ENCODE measurements at regions not wholly inside any gene's neighbourhood (a gene's known extent, or its start where the extent isn't known, plus 50 kb on each side); places are given as distances from the start of the nearest gene placed in this dataset.
"Not testable (repeated sequence)": the region's sequence is repeated elsewhere in the genome, so short reads cannot be mapped to it uniquely, and the experiment has no call there.

GRCh38 chr19:27972291-27973040 lies 1240.5 kb downstream of the UQCRFS1 start:
- H3K27ac Mint-ChIP-seq = no peak overlapping the region
- H3K9me3 Mint-ChIP-seq = no peaks in the 10 kb centered on the region
- H3K4me1 Mint-ChIP-seq = no peaks in the 10 kb centered on the region
- H3K36me3 Mint-ChIP-seq = no peaks in the 10 kb centered on the region
- DNase-seq (ENCODE audit: low spot score in 2 of 2) = no peak
- H3K4me3 Mint-ChIP-seq = no peak overlapping the region
- no peak for ATAC-seq

DNA sequence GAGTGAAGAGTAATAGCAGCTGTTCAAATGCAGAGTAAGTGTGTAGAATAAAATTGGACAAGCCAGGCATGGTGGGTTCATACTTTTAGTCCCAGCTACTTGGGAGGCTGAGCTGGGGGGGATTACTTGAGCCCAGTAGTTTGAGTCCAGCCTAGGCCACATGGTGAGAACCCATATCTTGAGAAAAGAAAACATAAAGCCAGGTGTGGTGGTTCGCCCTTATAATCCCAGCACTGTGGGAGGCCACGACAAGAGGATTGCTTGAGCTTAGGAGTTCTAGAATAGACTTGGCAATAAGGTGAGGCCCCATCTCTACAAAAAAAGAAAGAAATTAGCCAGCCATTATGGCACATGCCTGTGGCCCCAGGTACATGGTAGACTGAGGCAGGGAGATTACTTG lies 1241.1 kb downstream of the UQCRFS1 start:
- Mint-ChIP-seq H3K4me3 (no peak overlapping the region), H3K9me3 (no peaks in the 10 kb centered on the region), H3K27ac (no peak overlapping the region), H3K36me3 (no peaks in the 10 kb centered on the region), H3K4me1 (no peaks in the 10 kb centered on the region)
- DNase-seq (ENCODE audit: low spot score in 2 of 2) = no peak
- ATAC-seq = no peak

DNA sequence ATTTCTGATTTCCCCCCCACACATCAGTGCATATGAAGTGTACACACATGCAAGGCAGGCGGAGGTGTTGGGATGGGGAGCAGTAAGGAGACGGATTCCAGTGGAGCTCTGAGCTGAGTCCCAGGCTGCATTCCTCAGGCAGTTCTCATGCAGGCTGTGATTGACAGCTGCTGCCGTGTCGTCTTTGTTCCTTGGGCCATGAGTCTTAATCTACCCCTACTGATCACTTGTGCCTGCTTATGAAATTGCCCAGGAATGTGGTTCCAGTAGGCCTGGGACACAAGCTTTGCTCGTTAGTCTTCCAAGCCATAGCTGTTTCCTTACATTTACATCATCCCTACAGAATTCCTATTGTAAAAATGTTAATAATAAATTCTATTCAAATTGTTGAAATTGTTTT lies 1241.9 kb downstream of the UQCRFS1 start:
- H3K36me3 Mint-ChIP-seq = no peaks in the 10 kb centered on the region
- no peak for ATAC-seq

GRCh38 chr19:27966390-27966816 lies 1246.5 kb downstream of the UQCRFS1 start:
- no peak overlapping the region for H3K27ac Mint-ChIP-seq
- no peak for ATAC-seq

More for the DNA sequence above, 1241.9 kb downstream of the UQCRFS1 start:
- DNase-seq (ENCODE audit: low spot score in 2 of 2) = no peak
- no peaks in the 10 kb centered on the region for H3K4me1 Mint-ChIP-seq
- H3K27ac Mint-ChIP-seq = no peak overlapping the region
- no peaks in the 10 kb centered on the region for H3K9me3 Mint-ChIP-seq
- H3K4me3 Mint-ChIP-seq = no peak overlapping the region

GRCh38 chr19:27964185-27964584 lies 1248.8 kb downstream of the UQCRFS1 start:
- Mint-ChIP-seq H3K27ac (no peak overlapping the region), H3K4me3 (no peak overlapping the region), H3K9me3 (peaks cover 2% of the 10 kb centered on the region), H3K36me3 (no peaks in the 10 kb centered on the region), H3K4me1 (no peaks in the 10 kb centered on the region)
- DNase-seq (ENCODE audit: low spot score in 2 of 2) = no peak
- no peak for ATAC-seq

More at GRCh38 chr19:27966390-27966816, 1246.5 kb downstream of the UQCRFS1 start:
- DNase-seq (ENCODE audit: low spot score in 2 of 2) = no peak
- H3K9me3 Mint-ChIP-seq = no peaks in the 10 kb centered on the region
- H3K4me1 Mint-ChIP-seq = no peaks in the 10 kb centered on the region
- H3K36me3 Mint-ChIP-seq = no peaks in the 10 kb centered on the region
- H3K4me3 Mint-ChIP-seq = no peak overlapping the region

GRCh38 chr19:27962264-27962663 lies 1250.7 kb downstream of the UQCRFS1 start:
- H3K4me1 Mint-ChIP-seq = no peaks in the 10 kb centered on the region
- ATAC-seq (no peak), DNase-seq (ENCODE audit: low spot score in 2 of 2) (no peak)
- no peak overlapping the region for H3K27ac Mint-ChIP-seq
- H3K4me3 Mint-ChIP-seq = no peak overlapping the region
- H3K36me3 Mint-ChIP-seq = no peaks in the 10 kb centered on the region
- peaks cover 2% of the 10 kb centered on the region for H3K9me3 Mint-ChIP-seq

DNA sequence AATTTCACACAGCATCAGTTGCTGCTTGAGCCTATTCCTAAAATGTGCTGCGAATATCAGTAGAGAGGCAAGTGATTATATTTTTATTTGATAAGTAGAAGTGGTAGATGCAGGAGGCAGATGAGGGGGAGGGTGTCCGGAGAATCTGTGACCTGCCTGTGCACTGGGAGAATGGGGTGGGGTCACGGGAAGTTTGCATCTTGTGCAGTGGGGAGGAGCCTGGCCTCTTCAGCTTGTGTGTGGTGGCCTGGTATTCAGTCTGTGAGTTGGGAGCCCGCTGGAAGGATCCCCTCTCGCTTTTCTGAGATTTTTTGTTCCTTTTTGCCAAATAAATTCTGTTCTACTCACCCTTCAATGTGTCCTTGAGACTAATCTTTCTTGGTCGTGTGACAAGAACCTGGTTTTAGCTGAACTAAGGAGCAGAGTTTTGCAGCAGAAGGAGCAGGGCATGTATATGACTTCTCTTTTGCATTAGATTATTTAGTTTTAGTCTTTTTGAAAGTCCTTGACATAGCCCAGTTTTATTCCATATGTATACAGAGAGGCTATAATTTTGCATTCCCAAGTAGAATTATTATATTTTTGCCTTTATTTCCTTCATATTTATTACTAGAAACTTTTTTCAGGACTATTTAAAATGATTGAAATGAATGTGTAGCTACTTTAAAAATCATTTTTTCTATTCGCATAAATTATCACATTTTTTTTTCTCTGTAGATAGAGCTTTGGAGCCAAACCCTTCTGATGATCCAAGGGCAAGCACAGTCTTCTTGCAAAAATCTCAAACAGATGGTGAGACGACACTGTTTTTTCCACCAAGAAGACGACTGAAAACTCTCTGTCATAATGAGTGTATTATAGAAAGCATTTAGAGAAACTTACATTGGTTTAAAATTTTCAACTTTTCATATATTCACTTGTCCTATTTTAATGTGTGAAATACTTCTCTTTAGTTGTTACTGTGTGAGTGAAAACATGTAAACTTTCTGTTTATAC lies 1257.2 kb downstream of the UQCRFS1 start:
- no peak overlapping the region for H3K4me3 Mint-ChIP-seq
- H3K4me1 Mint-ChIP-seq = no peaks in the 10 kb centered on the region
- H3K36me3 Mint-ChIP-seq = peaks cover 5% of the 10 kb centered on the region
- no peak overlapping the region for H3K27ac Mint-ChIP-seq
- ATAC-seq (no peak), DNase-seq (ENCODE audit: low spot score in 2 of 2) (no peak)
- peaks cover 2% of the 10 kb centered on the region for H3K9me3 Mint-ChIP-seq

- not testable (repeated sequence) for H3K4me3 Mint-ChIP-seq, H3K4me1 Mint-ChIP-seq, ATAC-seq
Measured at GRCh38 chr19:27942607-27943006, 1270.3 kb downstream of the UQCRFS1 start.

DNA sequence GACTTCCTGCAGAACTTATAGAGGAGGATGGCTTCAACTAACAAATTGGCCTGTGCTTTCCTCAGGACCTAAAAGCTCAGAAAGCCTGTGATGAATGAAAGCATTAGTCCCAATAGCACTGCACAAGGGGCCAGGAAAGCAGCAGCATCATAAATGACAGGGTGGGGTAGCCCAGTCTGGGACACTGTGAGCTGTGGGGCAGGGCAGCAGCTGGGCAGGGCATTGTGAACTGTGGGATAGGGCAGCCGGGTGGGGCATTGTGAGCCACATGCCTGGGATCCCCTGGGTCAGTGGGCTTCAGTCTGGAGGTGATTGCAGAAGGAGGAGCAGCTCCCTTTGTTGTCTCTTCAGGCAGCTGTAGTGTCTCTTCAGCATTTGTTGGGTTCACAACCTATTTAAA lies 1276.8 kb downstream of the UQCRFS1 start:
- Mint-ChIP-seq H3K9me3 (no peaks in the 10 kb centered on the region), H3K4me3 (no peak overlapping the region), H3K27ac (no peak overlapping the region), H3K36me3 (no peaks in the 10 kb centered on the region), H3K4me1 (no peaks in the 10 kb centered on the region)
- no peak for DNase-seq (ENCODE audit: low spot score in 2 of 2)
- peak; percentile 19 for ATAC-seq

More at GRCh38 chr19:27942607-27943006, 1270.3 kb downstream of the UQCRFS1 start:
- H3K27ac Mint-ChIP-seq; DNase-seq (ENCODE audit: low spot score in 2 of 2); H3K9me3 Mint-ChIP-seq; H3K36me3 Mint-ChIP-seq: not testable (repeated sequence)

- no peak for ATAC-seq
- Mint-ChIP-seq H3K36me3 (no peaks in the 10 kb centered on the region), H3K27ac (no peak overlapping the region), H3K4me1 (no peaks in the 10 kb centered on the region), H3K9me3 (no peaks in the 10 kb centered on the region), H3K4me3 (no peak overlapping the region)
- no peak for DNase-seq (ENCODE audit: low spot score in 2 of 2)
Measured at GRCh38 chr19:27935669-27936068, 1277.3 kb downstream of the UQCRFS1 start.

- H3K9me3 Mint-ChIP-seq = no peaks in the 10 kb centered on the region
- H3K27ac Mint-ChIP-seq = no peak overlapping the region
- no peaks in the 10 kb centered on the region for H3K4me1 Mint-ChIP-seq
- no peaks in the 10 kb centered on the region for H3K36me3 Mint-ChIP-seq
- ATAC-seq (no peak), DNase-seq (ENCODE audit: low spot score in 2 of 2) (no peak)
- no peak overlapping the region for H3K4me3 Mint-ChIP-seq
Measured at GRCh38 chr19:27929399-27929798, 1283.6 kb downstream of the UQCRFS1 start.

GRCh38 chr19:27925202-27925601 lies 1287.7 kb downstream of the UQCRFS1 start:
- no peak overlapping the region for H3K4me3 Mint-ChIP-seq
- DNase-seq (ENCODE audit: low spot score in 2 of 2) = no peak
- ATAC-seq = no peak
- no peaks in the 10 kb centered on the region for H3K36me3 Mint-ChIP-seq
- no peaks in the 10 kb centered on the region for H3K4me1 Mint-ChIP-seq
- H3K9me3 Mint-ChIP-seq = no peaks in the 10 kb centered on the region
- no peak overlapping the region for H3K27ac Mint-ChIP-seq

GRCh38 chr19:27922970-27923369 lies 1290.0 kb downstream of the UQCRFS1 start:
- H3K27ac Mint-ChIP-seq = no peak overlapping the region
- H3K4me3 Mint-ChIP-seq = no peak overlapping the region
- H3K36me3 Mint-ChIP-seq = no peaks in the 10 kb centered on the region
- H3K9me3 Mint-ChIP-seq = no peaks in the 10 kb centered on the region
- no peak for DNase-seq (ENCODE audit: low spot score in 2 of 2)
- H3K4me1 Mint-ChIP-seq = no peaks in the 10 kb centered on the region
- no peak for ATAC-seq

DNA sequence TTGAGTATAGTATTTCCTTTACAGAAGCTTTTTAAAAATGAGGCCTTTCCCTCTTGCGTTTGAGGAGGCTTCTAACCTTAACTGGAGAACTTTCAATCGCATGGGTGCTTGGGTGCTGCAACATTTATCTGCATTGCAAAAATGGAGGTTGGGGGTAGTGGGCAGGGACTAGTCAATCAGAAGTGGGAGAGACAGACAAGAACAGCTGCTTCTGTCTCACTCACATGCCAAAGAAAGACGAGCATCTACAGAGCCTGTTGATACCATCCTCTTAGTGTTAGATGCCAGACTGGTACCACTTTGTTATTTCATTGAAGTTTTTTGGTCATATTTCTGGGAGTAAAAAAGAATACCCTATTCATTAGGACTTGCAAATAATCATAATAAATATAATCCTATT lies 1292.2 kb downstream of the UQCRFS1 start:
- no peak overlapping the region for H3K27ac Mint-ChIP-seq
- no peaks in the 10 kb centered on the region for H3K9me3 Mint-ChIP-seq
- ATAC-seq (no peak), DNase-seq (ENCODE audit: low spot score in 2 of 2) (no peak)
- no peaks in the 10 kb centered on the region for H3K4me1 Mint-ChIP-seq
- H3K36me3 Mint-ChIP-seq = no peaks in the 10 kb centered on the region
- no peak overlapping the region for H3K4me3 Mint-ChIP-seq

DNA sequence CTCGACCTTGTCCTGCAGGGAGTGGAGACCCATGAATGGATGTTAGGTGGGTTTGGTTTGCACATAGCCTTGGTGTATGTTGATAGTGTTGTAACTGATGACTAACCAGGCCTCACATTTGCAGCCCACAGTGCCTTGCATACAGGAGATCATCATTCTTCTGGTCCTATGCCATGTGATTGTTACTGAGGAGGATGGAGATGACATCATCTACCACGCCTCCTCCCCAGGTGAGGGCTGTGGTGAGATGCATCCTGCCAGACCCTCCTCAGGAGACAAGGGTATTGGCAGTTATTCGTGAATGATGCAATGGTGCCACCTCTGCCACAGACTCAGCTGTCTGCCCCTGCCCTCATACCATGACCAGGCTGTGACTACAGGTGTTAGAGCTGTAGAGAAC lies 1294.1 kb downstream of the UQCRFS1 start:
- Mint-ChIP-seq H3K36me3 (no peaks in the 10 kb centered on the region), H3K9me3 (no peaks in the 10 kb centered on the region), H3K4me3 (no peak overlapping the region), H3K27ac (no peak overlapping the region), H3K4me1 (no peaks in the 10 kb centered on the region)
- DNase-seq (ENCODE audit: low spot score in 2 of 2) (no peak), ATAC-seq (no peak)
